Amniotic stem cell (primary cell): ENCODE measurements at regions not wholly inside any gene's neighbourhood (a gene's known extent, or its start where the extent isn't known, plus 50 kb on each side); places are given as distances from the start of the nearest gene placed in this dataset.
"Not testable (repeated sequence)": the region's sequence is repeated elsewhere in the genome, so short reads cannot be mapped to it uniquely, and the experiment has no call there.

Experiments
- DNase-seq: peaks from one replicate; lab custom pipeline; 2025; lab: John Stamatoyannopoulos, UW

- DNase-seq: no peak
Observed at GRCh38 chr18:39208729-39209128, 1643.1 kb upstream of the CELF4 start.

DNA sequence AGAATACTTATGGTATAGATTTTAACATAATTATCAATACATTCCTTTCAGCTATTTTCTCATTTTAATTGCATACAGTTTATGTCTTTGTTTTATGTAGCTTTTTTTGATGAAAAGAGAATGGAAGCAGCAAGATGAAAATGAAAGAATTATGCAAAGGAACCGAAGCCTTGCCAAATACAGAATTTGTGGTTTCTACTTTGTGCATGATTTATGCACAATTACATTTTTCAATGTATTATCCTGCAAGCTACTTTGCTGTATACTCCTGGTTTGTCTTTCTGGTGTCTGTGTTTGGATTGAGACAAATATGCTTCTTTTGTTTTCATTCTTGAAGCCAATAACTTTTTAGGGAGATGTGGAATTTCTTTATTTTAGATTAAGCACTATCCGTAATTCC is 1642.6 kb upstream of the CELF4 start:
- no peak for DNase-seq

DNA sequence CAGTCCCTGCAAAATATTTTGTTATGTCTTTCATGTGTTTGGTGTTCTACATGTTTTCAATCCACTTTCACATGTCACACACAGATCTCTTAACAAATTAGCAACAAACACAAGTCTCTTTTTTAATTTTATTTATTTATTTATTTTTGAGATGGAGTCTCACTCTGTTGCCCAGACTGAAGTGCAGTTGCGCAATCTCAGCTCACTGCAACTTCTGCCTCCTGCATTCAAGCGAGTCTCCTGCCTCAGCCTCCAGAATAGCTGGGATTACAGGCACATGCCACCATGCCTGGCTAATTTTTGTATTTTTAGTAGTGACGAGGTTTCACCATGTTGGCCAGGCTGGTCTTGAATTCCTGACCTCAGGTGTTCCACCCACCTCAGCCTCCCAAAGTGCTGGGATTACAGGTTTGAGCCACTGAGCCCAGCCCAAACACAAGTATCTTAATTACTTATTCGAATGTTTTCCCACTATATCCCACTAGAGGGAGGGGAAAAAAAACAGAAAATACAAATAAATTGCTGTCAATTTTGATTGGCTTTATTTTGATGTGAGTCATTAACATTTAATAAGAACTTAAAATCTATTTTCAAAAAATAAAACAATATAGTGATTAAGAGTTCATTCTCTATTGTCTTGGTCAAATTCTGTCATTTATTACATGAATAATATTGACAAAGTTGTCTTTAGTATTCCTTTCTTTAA is 1641.0 kb upstream of the CELF4 start:
- DNase-seq: not testable (repeated sequence)

DNA sequence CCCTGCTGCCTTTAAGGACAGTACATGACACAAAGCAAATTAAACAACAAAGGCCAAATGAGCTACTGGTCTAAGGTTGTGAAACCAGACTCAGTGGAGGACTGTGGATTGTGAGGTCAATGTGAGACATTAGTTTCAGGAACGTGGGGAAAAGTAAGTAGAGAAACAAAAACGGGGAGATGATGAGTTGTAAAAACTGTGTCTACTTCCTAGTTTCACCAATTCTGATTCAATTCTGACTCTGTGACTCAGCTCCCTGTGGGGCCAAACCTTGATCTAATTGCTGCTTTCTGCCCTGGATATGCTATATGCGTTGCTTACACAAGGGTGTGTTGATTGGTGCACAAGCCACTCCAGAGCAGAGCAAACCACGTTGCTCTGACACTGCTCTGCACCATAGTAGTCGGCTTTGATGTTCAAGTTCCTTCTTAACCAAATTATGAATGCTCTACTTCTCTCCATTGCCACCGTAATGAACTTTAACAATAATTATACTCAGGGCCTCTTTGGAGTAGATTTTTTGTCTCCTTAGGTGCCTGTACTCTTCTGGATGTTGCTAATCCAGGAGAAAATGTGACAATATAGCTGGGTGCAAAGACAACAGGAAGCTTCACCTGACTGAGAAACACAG is 1640.1 kb upstream of the CELF4 start:
- no peak for DNase-seq

- no peak for DNase-seq
Observed at GRCh38 chr18:39200153-39200552, 1634.6 kb upstream of the CELF4 start.

- DNase-seq: no peak
Observed at GRCh38 chr18:39199231-39199855, 1633.7 kb upstream of the CELF4 start.

DNA sequence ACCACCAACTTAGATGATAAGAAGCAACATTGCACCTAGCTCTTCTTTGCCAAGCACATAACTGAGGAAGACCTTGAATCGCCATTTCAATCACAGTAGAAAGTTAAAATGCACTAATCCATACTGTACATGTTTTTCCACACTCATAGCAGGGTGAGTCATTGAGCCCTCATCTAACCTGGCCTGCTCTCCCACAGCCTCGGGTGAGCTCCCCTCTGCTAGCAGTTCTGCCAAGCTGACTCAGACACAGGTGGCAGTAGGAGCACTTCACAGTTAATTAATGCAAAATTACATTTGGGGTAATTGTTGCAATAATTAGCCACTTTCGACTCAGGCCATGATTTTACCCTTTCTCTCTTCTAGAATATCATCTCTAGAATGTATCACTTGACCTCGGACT is 1632.8 kb upstream of the CELF4 start:
- DNase-seq: no peak

GRCh38 chr18:39191931-39192330 is 1626.3 kb upstream of the CELF4 start:
- no peak for DNase-seq

DNA sequence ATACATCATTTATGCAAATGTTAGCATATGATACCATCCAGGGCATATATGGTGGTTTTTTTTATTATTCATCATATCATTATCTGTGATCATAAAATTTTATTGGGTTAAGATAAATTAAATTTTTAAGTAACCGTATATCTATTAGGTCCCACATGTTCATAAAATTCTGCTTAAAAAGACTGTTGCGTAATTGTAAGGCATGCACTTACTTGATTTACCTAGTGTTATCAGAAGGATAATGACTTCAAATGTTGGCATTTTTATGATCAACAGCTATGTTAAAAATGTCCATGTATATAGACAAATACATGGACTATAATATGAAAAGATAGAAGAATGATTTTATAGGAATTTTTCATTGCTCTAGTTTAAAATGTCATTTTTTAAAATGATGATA is 1625.5 kb upstream of the CELF4 start:
- no peak for DNase-seq

DNA sequence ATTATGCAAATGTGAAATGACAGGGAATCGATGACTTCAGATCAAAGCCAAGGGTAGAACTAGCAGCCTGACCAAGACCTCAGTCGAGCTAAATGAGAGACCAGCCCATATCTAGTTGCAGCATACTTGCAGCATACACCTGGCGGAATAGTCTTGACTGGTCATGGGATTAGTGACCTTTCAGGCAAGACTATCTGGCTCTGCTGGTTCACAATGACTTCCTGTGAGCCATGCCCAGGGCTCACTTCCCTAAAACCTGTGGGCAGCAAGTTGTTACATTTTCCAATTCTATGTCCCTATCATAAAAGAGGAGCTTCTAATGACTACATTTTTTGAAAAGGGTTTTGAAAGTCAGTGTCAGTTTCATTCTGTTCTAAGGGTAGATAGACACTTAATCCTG is 1624.9 kb upstream of the CELF4 start:
- no peak for DNase-seq

GRCh38 chr18:39188278-39188677 is 1622.7 kb upstream of the CELF4 start:
- DNase-seq: no peak

DNA sequence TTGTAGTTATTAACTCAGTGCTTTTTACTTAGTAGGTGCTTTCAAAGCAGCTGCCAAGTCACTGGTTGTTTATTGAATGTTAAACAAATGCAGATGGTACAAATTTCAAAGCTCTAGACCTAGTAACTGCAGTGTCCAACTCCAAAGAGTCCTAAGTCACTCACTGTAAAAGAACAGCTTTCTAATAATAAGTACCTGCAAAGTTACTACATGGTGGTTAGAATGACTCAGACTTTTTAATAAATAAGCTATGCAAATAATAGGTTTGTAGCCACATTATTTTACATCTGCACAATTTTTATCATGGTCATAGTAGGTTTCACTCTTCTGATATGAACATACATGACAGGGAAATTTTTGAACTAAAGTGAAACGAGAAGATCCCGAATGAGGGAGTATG is 1620.4 kb upstream of the CELF4 start:
- no peak for DNase-seq

- no peak for DNase-seq
Observed at GRCh38 chr18:39184176-39184575, 1618.6 kb upstream of the CELF4 start.

DNA sequence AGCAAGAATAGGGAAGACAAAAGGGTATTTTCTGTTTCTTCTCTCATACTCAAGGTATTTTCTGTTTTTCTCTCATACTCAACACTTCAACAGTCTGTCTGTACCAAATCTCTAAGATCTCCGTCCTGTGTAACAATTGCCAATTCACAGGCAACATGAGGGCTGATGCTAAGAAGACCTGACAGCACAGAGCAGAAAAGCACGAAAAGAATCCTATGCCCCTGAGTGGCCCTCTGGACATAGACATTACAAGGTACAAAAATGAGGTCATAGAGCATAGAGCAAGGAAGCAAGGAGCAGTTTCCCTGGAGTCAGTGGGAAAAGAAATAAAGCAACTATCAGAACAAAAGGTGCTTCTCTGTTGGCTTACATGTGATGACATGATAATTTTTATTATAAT is 1612.6 kb upstream of the CELF4 start:
- no peak for DNase-seq

- no peak for DNase-seq
Observed at GRCh38 chr18:39172695-39173421, 1607.3 kb upstream of the CELF4 start.

DNA sequence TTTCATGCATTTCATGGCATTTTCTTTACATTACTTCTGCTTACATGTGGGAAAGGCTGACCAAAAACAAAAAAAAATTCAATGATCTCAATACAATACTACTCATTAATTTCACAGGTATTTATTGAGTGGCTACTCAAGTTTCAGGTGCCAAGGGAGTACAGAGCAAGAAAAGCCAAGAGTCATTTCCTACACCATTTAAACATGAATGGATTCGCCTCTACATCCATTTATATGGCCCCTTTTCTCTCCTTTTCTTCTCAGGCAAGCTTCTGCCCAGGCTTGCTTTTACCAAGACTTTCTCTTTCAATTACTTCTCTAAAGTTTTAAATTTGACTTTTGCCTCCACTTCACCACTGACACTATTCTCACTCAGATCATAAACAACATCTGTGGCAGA is 1603.1 kb upstream of the CELF4 start:
- no peak for DNase-seq

- DNase-seq: no peak
Observed at GRCh38 chr18:39167990-39168389, 1602.4 kb upstream of the CELF4 start.

- DNase-seq: no peak
Observed at GRCh38 chr18:39166776-39167175, 1601.2 kb upstream of the CELF4 start.

- DNase-seq: no peak
Observed at GRCh38 chr18:39162013-39162827, 1596.6 kb upstream of the CELF4 start.

DNA sequence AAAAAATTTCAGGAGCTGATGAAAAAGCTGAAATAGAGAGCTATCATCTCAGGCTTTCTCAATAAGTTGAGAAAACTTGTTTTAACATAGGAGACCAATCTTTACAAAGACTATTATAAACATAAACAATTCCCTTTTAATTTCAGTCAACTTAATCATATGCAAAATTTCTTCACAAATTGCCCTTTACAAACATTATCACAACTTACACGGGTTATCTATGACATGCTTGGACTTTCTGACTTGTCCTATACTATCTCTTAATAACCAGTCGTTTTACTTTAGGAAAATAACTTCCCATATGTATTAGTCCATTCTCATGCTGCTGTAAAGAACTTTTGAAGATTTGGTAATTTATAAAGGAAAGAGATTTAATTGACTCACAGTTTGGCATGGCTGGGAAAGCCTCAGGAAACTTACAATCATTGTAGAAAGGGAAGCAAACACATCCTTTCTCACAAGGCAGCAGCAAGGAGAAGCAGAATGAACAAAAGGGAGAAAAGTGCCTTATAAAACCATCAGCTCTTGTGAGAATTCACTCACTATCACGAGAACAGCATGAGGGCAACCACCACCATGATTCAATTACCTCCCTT is 1583.7 kb upstream of the CELF4 start:
- DNase-seq: no peak

- no peak for DNase-seq
Observed at GRCh38 chr18:39134255-39134654, 1568.7 kb upstream of the CELF4 start.

- not testable (repeated sequence) for DNase-seq
Observed at GRCh38 chr18:39127538-39127937, 1561.9 kb upstream of the CELF4 start.
